ENCODE measurements at regions not wholly inside any gene's neighbourhood (a gene's known extent, or its start where the extent isn't known, plus 50 kb on each side); places are given as distances from the start of the nearest gene placed in this dataset.

GRCh38 chr13:99034333-99035085 is 56.6 kb upstream of the DOCK9 start:
- TF ChIP-seq CTCF (IDR thresholded peaks at IDR 0.05): no peak
- Histone ChIP-seq H3K4me1 (no peaks in the 10 kb centered on the region), H3K27ac (no peak overlapping the region), H3K9me3 (no peaks in the 10 kb centered on the region), H3K36me3 (no peaks in the 10 kb centered on the region), H3K4me3 (no peak overlapping the region), H3K27me3 (no peaks in the 10 kb centered on the region)
- DNase-seq (ENCODE audit: low spot score): no peak

GRCh38 chr13:99035715-99036114 is 57.9 kb upstream of the DOCK9 start:
- no peaks in the 10 kb centered on the region for H3K27me3 ChIP-seq
- DNase-seq (ENCODE audit: low spot score): no peak
- no peaks in the 10 kb centered on the region for H3K9me3 ChIP-seq
- no peaks in the 10 kb centered on the region for H3K36me3 ChIP-seq
- H3K27ac ChIP-seq: no peak overlapping the region
- no peak for TF ChIP-seq CTCF (IDR thresholded peaks at IDR 0.05)
- H3K4me1 ChIP-seq: no peaks in the 10 kb centered on the region
- no peak overlapping the region for H3K4me3 ChIP-seq

- no peak for DNase-seq (ENCODE audit: low spot score)
- Histone ChIP-seq H3K4me1 (no peaks in the 10 kb centered on the region), H3K27ac (no peak overlapping the region), H3K4me3 (no peak overlapping the region), H3K36me3 (no peaks in the 10 kb centered on the region), H3K27me3 (no peaks in the 10 kb centered on the region), H3K9me3 (no peaks in the 10 kb centered on the region)
- no peak for TF ChIP-seq CTCF (IDR thresholded peaks at IDR 0.05)
Measured at GRCh38 chr13:99037756-99038155, 59.9 kb upstream of the DOCK9 start.

- TF ChIP-seq CTCF (IDR thresholded peaks at IDR 0.05): no peak
- no peaks in the 10 kb centered on the region for H3K4me1 ChIP-seq
- H3K27me3 ChIP-seq: no peaks in the 10 kb centered on the region
- H3K27ac ChIP-seq: no peak overlapping the region
- no peaks in the 10 kb centered on the region for H3K9me3 ChIP-seq
- H3K36me3 ChIP-seq: no peaks in the 10 kb centered on the region
- no peak overlapping the region for H3K4me3 ChIP-seq
- no peak for DNase-seq (ENCODE audit: low spot score)
Measured at GRCh38 chr13:99039718-99040280, 61.9 kb upstream of the DOCK9 start.

GRCh38 chr13:99040536-99041131 is 62.8 kb upstream of the DOCK9 start:
- Histone ChIP-seq H3K27me3 (no peaks in the 10 kb centered on the region), H3K4me3 (no peak overlapping the region), H3K27ac (no peak overlapping the region), H3K9me3 (no peaks in the 10 kb centered on the region), H3K4me1 (no peaks in the 10 kb centered on the region), H3K36me3 (no peaks in the 10 kb centered on the region)
- no peak for TF ChIP-seq CTCF (IDR thresholded peaks at IDR 0.05)
- DNase-seq (ENCODE audit: low spot score): no peak

Measured in right atrium auricular region (tissue), 2 donors.